CD4-positive, alpha-beta T cell treated with Interleukin-15 for 4 hours (primary cell): ENCODE measurements at regions not wholly inside any gene's neighbourhood (a gene's known extent, or its start where the extent isn't known, plus 50 kb on each side); places are given as distances from the start of the nearest gene placed in this dataset.

Experiments used
- DNase-seq: peaks from one replicate; pipeline ENCODE4 v3.0.0-alpha.2; 2020; ENCODE audit warnings: low spot score

DNA sequence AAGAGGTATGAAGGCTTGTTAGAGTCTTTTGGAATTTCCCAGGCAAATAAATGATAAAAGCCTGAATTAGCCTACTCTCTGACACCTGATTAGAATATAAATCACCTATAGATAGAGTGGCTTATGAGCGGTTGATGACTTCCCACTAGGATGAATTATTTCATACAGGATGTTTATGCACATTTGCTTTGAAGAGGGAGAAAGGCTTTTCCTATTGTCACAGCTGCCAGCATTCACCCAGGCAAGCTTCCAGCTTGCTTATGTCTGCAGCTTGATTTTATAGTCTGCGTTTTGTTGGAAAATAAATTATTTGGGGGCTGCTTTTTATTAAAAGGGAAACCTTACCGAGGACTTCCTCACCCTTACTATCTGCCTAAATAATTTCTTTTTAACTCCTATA lies 51.3 kb upstream of the EIF2S2 start:
- no peak for DNase-seq

DNA sequence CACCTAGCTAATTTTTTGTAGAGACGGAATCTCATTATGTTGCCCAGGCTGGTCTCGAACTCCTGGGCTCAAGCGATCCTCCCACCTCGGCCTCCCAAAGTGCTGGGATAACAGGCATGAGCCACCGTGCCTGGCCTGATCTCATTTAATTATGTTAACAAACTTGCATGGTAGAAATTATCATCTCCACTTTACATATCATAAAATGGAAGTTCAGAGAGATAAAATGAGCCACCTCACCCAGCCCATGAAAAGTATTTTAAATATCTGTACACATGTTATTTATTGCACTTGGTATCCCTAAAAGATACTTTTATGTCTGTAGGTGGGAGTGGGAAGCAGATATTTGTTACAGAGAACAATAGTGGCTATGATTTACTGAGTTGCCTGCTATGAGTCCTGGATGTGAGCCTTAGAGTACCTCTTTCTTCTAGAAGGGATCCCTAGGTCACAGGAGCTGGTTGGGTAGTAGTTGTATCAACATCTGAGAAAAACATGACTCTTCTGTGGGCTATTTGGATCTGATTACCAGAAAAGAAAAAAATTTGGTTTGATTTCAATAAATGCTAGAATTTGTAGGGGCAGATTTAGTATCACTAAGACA lies 52.4 kb upstream of the EIF2S2 start:
- DNase-seq, result no peak

GRCh38 chr20:34165018-34165619 lies 53.1 kb upstream of the EIF2S2 start:
- DNase-seq, result no peak

- DNase-seq, result no peak
Measured at GRCh38 chr20:34171640-34172039, 59.6 kb upstream of the EIF2S2 start.

GRCh38 chr20:34172926-34173325 lies 60.9 kb upstream of the EIF2S2 start:
- DNase-seq, result no peak

- DNase-seq, result no peak
Measured at GRCh38 chr20:34175079-34175478, 63.0 kb upstream of the EIF2S2 start.

GRCh38 chr20:34175879-34176278 lies 63.8 kb upstream of the EIF2S2 start:
- DNase-seq, result no peak

DNA sequence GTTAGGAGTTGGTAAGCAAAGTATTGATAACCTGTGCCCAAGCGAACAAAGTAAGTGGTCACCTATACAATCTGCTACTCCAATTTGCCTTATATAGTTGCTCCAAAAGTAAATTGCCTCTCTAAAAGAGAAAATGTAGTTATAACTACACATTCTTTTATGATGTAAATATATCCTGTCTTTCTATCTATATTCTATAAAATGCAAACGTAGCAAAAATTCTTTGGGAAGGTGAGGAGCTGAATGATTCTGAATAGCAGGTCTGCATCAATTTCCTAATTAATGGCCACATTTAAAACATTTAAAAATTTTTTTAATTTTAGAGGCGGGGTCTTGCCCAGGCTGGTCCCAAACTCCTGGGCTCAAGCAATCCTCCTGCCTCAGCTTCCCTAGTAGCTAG lies 64.2 kb upstream of the ASIP start:
- no peak for DNase-seq

GRCh38 chr20:34179637-34180360 lies 61.4 kb upstream of the ASIP start:
- no peak for DNase-seq

DNA sequence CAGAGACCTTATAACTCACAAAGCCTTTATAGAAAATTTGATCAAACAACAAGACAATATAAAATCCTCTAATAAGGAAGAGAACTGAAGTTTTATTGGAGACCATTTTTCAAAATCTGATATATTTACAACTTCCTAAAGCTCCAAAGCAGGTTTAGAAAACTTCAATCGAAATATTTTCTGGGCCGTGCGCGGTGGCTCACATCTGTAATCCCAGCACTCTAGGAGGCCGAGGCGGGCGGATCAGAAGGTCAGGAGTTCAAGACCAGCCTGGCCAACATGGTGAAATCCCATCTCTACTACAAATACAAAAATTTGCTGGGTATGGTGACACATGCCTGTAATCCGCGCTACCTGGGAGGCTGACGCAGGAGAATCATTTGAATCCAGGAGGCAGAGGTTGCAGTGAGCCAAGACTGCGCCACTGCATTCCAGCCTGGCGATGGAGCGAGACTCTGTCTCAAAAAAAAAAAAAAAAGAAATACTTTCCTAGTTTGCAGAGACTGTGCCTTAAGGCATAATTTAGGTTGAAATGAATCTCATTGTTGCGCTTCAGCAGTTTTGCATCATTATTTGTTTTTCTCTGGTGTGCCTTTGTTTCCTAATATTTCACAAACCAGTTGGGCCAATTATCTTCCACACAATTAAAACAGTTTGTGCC lies 60.6 kb upstream of the ASIP start:
- DNase-seq, result no peak

DNA sequence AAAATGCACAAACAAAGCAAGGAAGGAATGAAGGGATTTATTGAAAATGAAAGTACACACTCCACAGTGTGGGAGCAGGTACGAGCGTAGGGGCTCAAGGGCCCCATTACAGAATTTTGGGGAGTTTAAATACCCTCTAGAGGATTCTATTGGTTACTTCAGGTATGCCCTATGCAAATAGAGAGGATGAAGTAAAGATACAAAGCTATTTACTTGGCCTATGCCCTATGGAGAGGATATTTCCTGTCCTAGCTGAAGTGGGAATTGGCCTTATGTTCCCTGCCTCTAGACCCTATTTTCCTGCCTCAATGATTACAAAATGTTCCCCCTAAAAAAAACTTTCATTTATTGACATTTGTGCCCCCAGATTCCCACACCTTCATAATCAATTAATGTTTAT lies 59.7 kb upstream of the ASIP start:
- DNase-seq, result no peak

- DNase-seq, result no peak
Measured at GRCh38 chr20:34185766-34186620, 55.2 kb upstream of the ASIP start.

DNA sequence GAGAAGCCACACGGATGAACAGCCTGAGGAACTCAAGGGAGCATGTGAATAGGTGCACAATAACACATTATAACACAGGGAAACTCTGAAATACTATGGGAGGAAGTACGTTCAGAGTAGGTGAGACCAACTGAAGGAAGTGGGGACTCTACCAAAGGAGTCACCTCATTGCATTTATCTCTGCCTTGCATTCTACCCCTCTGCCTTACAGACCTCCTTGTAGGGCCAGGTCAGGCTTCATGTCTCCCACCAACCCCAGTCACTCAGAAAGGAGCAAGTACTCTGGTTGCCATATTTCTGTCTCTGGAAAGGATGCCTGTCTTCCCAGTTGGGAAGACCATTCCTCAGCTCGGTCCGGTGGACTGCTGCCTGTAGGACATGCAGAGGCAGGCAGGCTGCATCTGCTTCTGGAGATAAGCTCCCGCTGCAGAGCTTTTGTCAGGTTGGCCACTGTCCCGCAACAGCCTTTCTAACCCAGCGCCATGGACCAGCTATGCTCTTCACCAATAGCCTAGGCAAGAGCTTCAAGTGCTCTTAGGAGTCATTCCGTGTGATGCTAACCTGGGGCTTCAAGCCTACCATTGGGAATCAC lies 51.6 kb upstream of the ASIP start:
- DNase-seq, result no peak

GRCh38 chr20:34190262-34190661 lies 51.0 kb upstream of the ASIP start:
- DNase-seq, result no peak

DNA sequence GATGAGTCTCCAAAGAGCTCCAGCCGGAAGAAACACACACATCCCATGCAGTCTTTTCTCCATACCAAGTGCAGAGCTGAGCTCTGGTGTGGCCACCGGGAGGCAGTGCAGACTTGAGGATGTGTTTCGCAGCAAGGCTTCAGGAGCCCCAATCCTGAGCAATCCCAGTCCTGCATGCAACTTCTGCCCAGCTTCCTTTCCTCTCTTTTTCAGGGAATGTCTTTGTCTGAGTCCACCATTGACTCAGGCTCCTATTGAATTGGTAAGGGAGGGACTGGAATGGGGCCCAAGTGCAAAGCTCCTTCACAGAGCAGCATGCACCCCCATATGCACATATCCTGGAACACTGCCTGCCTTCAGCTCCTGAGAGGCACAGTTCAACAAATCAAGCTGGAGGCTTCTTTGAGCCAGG lies 50.5 kb upstream of the ASIP start:
- DNase-seq, result peak; percentile 6
